KMS-11 (cell line): ENCODE measurements at regions not wholly inside any gene's neighbourhood (a gene's known extent, or its start where the extent isn't known, plus 50 kb on each side); places are given as distances from the start of the nearest gene placed in this dataset.

Source experiments
- H2AFZ ChIP-seq: fragments of 200-600 bp; sonication (generic); 2 replicates; pipeline ENCODE4 v1.6.1; 2016; ENCODE audit warnings: antibody characterized with exemption, mixed run types, low read depth
- H3K27ac ChIP-seq: fragments of 200-600 bp; sonication (generic); 2 replicates; pipeline ENCODE4 v1.6.1; 2016; ENCODE audit warnings: mild to moderate bottlenecking, mixed run types
- H3K27me3 ChIP-seq: fragments of 200-600 bp; sonication (generic); 2 replicates; pipeline ENCODE4 v1.6.1; 2017; ENCODE audit warnings: mild to moderate bottlenecking, low read depth, mixed run types, moderate library complexity; ENCODE audit not compliant: insufficient read depth
- H3K36me3 ChIP-seq: fragments of 200-600 bp; sonication (generic); 2 replicates; pipeline ENCODE4 v1.6.1; 2017; ENCODE audit warnings: mild to moderate bottlenecking, mixed run types; ENCODE audit not compliant: insufficient read depth
- H3K4me1 ChIP-seq: fragments of 200-600 bp; sonication (generic); 2 replicates; pipeline ENCODE4 v1.6.1; 2016; ENCODE audit warnings: mild to moderate bottlenecking, low read depth, mixed run types; ENCODE audit not compliant: poor library complexity, severe bottlenecking
- H3K4me2 ChIP-seq: fragments of 200-600 bp; sonication (generic); 2 replicates; pipeline ENCODE4 v1.7.0; 2016; ENCODE audit warnings: mild to moderate bottlenecking, mixed run types
- H3K4me3 ChIP-seq: fragments of 200-600 bp; sonication (generic); IDR thresholded peaks from 2 replicates; pipeline ENCODE4 v1.6.1; 2017; ENCODE audit warnings: low read depth, low read length, mixed read lengths; ENCODE audit not compliant: insufficient read depth
- H3K79me2 ChIP-seq: fragments of 200-600 bp; sonication (generic); 2 replicates; pipeline ENCODE4 v1.6.1; 2016; ENCODE audit warnings: low read depth, mixed run types; ENCODE audit not compliant: insufficient read depth
- H3K9ac ChIP-seq: fragments of 200-600 bp; sonication (generic); 2 replicates; pipeline ENCODE4 v1.6.1; 2016; ENCODE audit warnings: mild to moderate bottlenecking, mixed run types
- H4K20me1 ChIP-seq: fragments of 200-600 bp; sonication (generic); 2 replicates; pipeline ENCODE4 v1.6.1; 2016; ENCODE audit warnings: mild to moderate bottlenecking, mixed run types; ENCODE audit not compliant: insufficient read depth
- CTCF ChIP-seq: fragments of 200-600 bp; sonication (generic); conservative IDR thresholded peaks from 2 replicates; pipeline ENCODE4 v1.6.1; 2017; ENCODE audit warnings: low read depth, mild to moderate bottlenecking, antibody characterized with exemption, low read length, moderate library complexity, mixed read lengths

GRCh38 chr3:102905811-102906210, 471.0 kb downstream of the ZPLD1 start:
- H3K4me1 ChIP-seq, result no peaks in the 10 kb centered on the region
- no peak overlapping the region for H3K27ac ChIP-seq
- H4K20me1 ChIP-seq, result no peaks in the 10 kb centered on the region
- no peaks in the 10 kb centered on the region for H3K36me3 ChIP-seq
- no peak for TF ChIP-seq CTCF
- no peak overlapping the region for H3K9ac ChIP-seq
- no peaks in the 10 kb centered on the region for H3K27me3 ChIP-seq
- H3K4me3 ChIP-seq, result no peak overlapping the region
- H3K79me2 ChIP-seq, result no peaks in the 10 kb centered on the region
- H2AFZ ChIP-seq, result no peak overlapping the region
- H3K4me2 ChIP-seq, result no peak overlapping the region

- Histone ChIP-seq H4K20me1 (no peaks in the 10 kb centered on the region), H3K4me1 (no peaks in the 10 kb centered on the region), H3K79me2 (no peaks in the 10 kb centered on the region), H3K27me3 (no peaks in the 10 kb centered on the region), H3K9ac (no peak overlapping the region), H2AFZ (no peak overlapping the region), H3K4me3 (no peak overlapping the region), H3K36me3 (no peaks in the 10 kb centered on the region), H3K27ac (no peak overlapping the region), H3K4me2 (no peak overlapping the region)
- no peak for TF ChIP-seq CTCF
Observed at GRCh38 chr3:102906818-102907217, 472.0 kb downstream of the ZPLD1 start.

- H3K27ac ChIP-seq, result no peak overlapping the region
- H3K79me2 ChIP-seq, result no peaks in the 10 kb centered on the region
- no peaks in the 10 kb centered on the region for H3K4me1 ChIP-seq
- no peak overlapping the region for H3K4me2 ChIP-seq
- no peaks in the 10 kb centered on the region for H3K27me3 ChIP-seq
- no peak overlapping the region for H3K9ac ChIP-seq
- no peak overlapping the region for H2AFZ ChIP-seq
- no peaks in the 10 kb centered on the region for H4K20me1 ChIP-seq
- no peak for TF ChIP-seq CTCF
- no peaks in the 10 kb centered on the region for H3K36me3 ChIP-seq
- H3K4me3 ChIP-seq, result no peak overlapping the region
Observed at GRCh38 chr3:102909904-102910303, 475.1 kb downstream of the ZPLD1 start.

GRCh38 chr3:102916532-102916931, 481.7 kb downstream of the ZPLD1 start:
- Histone ChIP-seq H3K9ac (no peak overlapping the region), H3K79me2 (no peaks in the 10 kb centered on the region), H2AFZ (no peak overlapping the region), H3K4me3 (no peak overlapping the region), H3K36me3 (no peaks in the 10 kb centered on the region), H3K4me2 (no peak overlapping the region), H3K27me3 (no peaks in the 10 kb centered on the region), H3K27ac (no peak overlapping the region), H3K4me1 (no peaks in the 10 kb centered on the region), H4K20me1 (no peaks in the 10 kb centered on the region)
- TF ChIP-seq CTCF, result no peak

- Histone ChIP-seq H3K4me2 (no peak overlapping the region), H4K20me1 (no peaks in the 10 kb centered on the region), H3K36me3 (no peaks in the 10 kb centered on the region), H2AFZ (no peak overlapping the region), H3K27ac (no peak overlapping the region), H3K27me3 (no peaks in the 10 kb centered on the region), H3K4me3 (no peak overlapping the region), H3K9ac (no peak overlapping the region), H3K4me1 (no peaks in the 10 kb centered on the region), H3K79me2 (no peaks in the 10 kb centered on the region)
- no peak for TF ChIP-seq CTCF
Observed at GRCh38 chr3:102926618-102927017, 491.8 kb downstream of the ZPLD1 start.
